Cerebellar cortex (tissue), 1 donor: ENCODE measurements at regions not wholly inside any gene's neighbourhood (a gene's known extent, or its start where the extent isn't known, plus 50 kb on each side); places are given as distances from the start of the nearest gene placed in this dataset.
A peak's percentile ranks its signal among the peaks of the same experiment; 100 is the strongest.

Experiments
- DNase-seq: peaks from one replicate; pipeline ENCODE4 v3.0.0-alpha.2; 2015; ENCODE audit warnings: low spot score

DNA sequence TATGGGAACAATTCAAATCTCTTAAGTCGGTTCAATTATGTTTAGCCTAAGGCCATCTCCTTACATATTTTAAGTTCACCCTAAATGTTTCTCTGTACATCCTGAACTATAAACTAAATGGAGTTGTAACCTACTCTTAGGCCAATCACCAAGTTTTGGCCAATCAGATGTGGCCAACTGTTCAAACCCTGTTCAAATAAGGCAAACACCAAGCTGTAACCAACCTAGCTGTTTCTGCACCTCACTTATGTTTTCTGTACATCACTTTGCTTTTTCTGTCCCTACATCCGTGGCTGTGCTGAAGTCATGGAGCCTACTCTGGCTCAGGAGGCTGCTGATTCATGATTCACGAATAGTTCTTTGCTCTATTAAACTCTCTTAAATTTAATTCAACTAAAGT lies 165.3 kb downstream of the GASK1B start:
- DNase-seq: no peak

GRCh38 chr4:158006990-158007389 lies 165.8 kb downstream of the GASK1B start:
- no peak for DNase-seq

GRCh38 chr4:158005021-158005420 lies 167.8 kb downstream of the GASK1B start:
- no peak for DNase-seq

DNA sequence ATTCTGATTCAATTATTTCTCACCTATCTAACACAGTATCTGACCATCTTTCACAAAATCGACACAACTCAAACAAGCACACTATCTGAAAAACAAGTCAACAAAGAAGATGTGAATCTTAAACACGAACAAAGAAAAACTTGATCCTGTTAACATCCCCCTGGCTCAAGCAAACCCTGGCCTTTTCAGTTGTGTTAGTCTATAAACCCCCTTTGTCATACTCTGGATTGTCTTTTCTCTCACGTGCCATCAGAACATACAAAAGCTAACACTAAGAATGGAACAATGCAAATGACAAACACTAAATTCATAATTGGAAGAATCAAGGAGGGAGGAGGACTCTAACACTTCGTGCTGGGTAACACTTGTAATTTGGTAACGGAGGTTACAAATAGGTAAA lies 168.7 kb downstream of the GASK1B start:
- no peak for DNase-seq

DNA sequence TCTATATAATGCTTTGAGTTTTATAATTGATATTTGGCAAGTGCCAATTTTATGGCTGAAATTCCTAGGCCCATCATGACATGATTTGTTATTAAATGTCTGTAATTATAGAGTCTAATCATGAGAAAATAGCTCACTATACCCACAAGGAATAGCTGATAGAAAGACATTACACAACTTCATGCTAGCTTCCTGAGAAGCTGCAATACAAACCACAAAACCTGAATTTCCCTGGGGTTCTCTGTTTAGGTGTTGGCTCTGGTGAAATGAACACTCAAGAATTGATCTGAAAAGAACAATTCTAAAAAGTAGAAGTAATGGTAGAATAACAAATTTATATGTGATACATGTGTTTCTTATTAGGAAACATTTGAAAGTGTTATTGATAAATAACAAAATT lies 169.6 kb downstream of the GASK1B start:
- DNase-seq: no peak

GRCh38 chr4:158002173-158002572 lies 170.7 kb downstream of the GASK1B start:
- DNase-seq: no peak

- no peak for DNase-seq
Observed at GRCh38 chr4:158001756-158002155, 171.1 kb downstream of the GASK1B start.

GRCh38 chr4:157999723-158000122 lies 173.1 kb downstream of the GASK1B start:
- no peak for DNase-seq

GRCh38 chr4:157997296-157997695 lies 175.5 kb downstream of the GASK1B start:
- DNase-seq: no peak

GRCh38 chr4:157996061-157997028 lies 176.5 kb downstream of the GASK1B start:
- no peak for DNase-seq

GRCh38 chr4:157994863-157995262 lies 178.0 kb downstream of the GASK1B start:
- DNase-seq: no peak

GRCh38 chr4:157992948-157993839 lies 179.6 kb downstream of the GASK1B start:
- no peak for DNase-seq

- DNase-seq: peak; percentile 77
Observed at GRCh38 chr4:157992038-157992705, 180.7 kb downstream of the GASK1B start.

DNA sequence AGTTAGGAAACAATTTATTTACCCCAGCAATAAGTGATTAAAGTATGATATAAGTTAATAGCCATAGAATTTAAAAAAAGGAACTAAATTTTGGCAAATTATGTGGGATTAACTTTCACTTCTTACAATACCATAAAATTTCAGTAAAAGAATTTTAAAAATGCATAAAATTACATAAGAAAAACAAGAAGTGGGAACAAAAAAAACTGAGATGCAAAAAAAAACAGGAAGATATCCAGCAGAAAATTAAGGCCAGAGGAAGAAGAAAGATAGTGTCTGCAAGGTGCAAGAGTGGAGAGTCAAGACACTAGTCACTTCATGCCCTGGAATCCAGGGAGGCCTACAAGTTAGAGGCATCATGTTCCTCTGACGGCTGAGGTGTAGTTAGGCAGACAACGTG lies 184.2 kb downstream of the GASK1B start:
- DNase-seq: no peak

- DNase-seq: no peak
Observed at GRCh38 chr4:157984285-157984911, 188.4 kb downstream of the GASK1B start.

DNA sequence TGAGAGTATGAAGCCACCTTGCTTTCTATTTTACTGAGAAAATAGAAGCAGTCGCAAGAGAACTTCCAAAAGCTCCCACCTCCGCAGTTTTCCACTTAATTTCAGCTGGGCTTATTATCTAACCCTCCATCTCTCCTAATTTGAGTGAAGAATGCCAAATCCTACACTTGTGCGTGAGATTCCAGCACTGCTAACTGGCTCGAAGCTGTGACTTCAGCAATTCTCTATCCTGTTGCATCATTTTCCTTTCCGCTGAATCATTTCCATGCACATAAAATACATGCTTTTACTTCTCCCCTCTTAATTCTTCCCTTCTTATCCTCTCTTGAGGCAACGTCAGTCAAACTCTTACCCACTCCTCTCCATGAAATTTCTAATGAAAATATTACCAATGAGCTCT lies 189.5 kb downstream of the GASK1B start:
- no peak for DNase-seq

DNA sequence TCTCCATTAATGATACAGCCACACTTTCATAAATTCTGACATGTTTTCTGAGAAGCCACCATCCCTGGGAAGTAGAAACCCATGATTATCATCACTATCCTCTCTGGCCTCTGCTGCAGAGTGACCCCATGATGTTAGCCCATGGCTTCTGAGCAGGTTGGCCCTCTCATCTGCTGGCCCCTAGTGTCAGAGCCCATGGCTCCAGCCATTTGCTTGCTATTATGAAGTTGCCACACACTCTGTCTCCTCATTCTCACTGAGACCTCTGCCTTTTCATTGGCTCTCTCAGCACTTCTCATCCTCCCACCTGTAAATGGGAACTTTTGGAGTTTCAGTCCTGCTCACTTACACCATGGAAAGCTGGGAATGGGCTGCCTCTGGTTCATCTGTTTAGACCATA lies 192.7 kb downstream of the GASK1B start:
- no peak for DNase-seq

DNA sequence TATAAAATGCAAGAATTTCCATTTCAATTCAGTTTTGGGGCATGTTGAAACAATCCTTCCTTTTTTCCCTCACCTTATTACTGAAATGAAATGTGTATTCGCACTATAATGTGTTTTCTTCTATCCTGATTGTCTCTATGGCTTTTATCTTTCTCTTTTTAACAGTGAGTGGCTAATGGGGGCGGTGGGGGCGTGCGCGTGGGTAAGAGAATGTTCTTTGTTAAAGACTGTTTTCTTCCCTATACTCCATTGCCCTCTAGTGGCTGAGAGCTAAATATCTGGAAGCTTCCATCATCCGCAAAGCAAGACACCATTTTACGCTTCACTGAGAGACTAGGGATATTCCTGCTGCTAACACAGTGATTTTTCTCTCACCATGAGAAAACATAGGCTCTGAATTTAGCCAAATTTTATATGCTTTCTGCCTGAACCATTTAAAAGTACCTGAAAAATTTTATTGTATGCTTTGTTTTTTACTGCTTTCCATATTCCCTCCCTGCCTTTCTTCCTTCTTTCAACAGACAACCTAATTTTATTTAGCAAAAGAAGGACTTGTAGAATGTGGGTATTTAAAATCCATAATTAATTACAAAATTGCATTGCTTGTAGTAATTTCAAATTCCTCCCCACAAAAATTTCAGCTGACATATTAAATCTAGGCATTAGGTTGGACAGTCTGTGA lies 194.0 kb downstream of the GASK1B start:
- DNase-seq: peak; percentile 87

DNA sequence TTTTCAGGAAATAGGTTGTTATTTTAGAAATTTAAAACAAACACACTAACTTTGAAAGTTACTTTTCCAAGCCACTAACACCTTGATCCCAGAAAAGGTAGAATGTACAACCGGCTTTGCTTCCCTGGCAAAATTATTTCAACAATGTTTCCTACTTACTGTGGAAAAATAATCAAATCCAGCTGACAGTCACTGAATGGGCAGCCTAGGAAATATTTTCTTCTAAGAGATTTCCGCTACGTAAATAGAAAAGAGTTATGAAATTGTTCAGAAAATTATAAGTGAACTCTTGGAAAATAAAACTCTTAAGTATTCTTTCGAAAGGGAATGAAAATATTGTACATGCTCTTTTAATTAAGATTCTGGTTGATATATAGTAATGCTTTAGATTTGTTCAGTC lies 195.7 kb downstream of the GASK1B start:
- DNase-seq: no peak

- no peak for DNase-seq
Observed at GRCh38 chr4:157973297-157973696, 199.5 kb downstream of the GASK1B start.

DNA sequence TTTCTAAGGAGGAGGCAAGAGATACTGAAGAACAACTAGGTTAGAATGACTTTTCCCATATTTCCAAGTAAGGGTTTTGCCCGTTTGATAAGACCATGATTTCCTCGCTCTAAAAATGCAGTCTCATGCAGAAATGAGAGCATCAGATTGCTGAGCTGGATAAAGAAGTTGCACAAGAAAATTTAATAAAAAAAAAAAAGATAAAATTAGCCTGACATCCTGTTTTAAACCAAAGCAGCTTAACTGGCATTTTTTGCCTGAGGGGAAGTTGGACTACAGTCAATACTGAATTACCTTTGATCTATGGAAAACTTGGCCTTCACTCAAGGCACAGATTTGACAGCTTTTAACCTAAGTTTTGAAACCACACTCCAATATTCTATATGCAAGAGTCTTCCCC lies 208.4 kb downstream of the GASK1B start:
- no peak for DNase-seq
